Glomerular visceral epithelial cell (primary cell): ENCODE measurements at regions not wholly inside any gene's neighbourhood (a gene's known extent, or its start where the extent isn't known, plus 50 kb on each side); places are given as distances from the start of the nearest gene placed in this dataset.
A peak's percentile ranks its signal among the peaks of the same experiment; 100 is the strongest.
"Not testable (repeated sequence)": the region's sequence is repeated elsewhere in the genome, so short reads cannot be mapped to it uniquely, and the experiment has no call there.

Experiments
- DNase-seq: peaks from one replicate; pipeline ENCODE4 v3.0.0-alpha.2; 2016; ENCODE audit errors: extremely low spot score

DNA sequence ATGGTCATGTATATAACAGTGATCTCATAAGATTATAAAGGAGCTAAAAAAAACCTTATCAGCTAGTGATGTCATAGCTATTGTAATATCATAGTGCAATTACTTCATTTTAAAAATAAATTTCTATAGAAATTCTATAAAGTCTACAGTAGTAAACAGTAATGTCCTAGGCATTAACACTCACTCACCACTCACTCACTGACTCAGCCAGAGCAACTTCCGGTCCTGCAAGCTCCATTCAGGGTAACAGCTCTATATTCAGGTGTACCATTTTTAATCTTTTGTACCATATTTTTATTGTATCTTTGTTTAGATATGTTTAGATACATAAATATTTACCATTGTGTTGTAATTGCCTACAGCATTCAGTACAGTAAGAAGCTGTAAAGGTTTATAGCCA, 524.4 kb upstream of the CDH5 start:
- DNase-seq, result no peak

DNA sequence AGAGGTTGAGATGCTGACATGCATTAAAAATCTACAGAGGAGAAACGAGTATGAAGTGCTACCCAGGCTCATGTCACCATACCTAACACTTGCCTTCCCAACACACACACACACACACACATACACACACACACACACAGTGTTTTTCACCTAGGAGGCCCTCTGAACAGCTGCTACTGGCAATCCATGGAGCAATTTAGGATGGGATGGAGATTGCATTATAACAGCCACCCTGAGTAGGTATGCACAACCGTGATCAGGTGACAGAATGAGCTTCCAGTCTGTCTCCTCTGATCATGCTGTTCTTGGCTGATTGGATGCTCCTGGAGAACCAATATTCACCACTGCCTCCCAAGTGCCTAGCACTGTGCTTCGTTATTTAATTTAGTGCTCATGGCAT, 528.5 kb upstream of the CDH5 start:
- DNase-seq, result no peak

DNA sequence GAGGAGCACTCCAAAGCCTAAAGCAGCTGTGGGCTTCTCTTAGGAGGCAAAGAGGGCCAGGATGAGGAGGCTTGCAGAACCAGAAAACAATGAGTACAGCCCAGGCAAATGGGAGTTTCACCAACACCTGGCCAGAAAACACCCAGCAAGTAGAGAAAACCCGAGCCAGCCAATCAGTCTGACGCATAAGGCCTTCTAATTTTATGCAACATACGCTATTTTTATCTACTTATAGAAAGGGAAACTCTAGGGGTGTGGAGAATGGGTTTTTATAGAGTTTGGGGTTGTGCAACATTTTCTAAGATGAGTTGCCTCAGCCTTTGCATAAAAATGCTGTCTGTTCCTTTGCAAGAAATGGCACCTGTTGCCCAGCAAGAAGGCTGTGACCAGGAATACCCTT, 529.0 kb upstream of the CDH5 start:
- no peak for DNase-seq

DNA sequence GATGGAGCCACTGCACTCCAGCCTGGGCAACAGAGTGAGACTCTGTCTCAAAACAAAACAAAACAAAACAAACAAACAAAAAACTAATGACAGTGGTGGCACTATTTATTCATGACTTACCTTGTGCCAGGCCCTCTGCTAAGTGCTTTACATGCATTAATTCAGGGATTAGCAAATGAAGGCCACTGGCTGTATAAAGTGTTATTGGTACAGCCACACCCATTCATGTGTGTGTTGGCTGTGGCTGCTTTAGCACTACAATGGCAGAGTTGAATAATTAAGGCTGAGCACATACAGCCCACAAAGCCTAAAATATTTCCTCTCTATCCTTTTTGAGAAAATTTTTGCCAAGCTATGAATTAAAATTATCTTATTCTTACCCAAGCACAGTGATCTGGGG, 531.8 kb upstream of the CDH5 start:
- no peak for DNase-seq

DNA sequence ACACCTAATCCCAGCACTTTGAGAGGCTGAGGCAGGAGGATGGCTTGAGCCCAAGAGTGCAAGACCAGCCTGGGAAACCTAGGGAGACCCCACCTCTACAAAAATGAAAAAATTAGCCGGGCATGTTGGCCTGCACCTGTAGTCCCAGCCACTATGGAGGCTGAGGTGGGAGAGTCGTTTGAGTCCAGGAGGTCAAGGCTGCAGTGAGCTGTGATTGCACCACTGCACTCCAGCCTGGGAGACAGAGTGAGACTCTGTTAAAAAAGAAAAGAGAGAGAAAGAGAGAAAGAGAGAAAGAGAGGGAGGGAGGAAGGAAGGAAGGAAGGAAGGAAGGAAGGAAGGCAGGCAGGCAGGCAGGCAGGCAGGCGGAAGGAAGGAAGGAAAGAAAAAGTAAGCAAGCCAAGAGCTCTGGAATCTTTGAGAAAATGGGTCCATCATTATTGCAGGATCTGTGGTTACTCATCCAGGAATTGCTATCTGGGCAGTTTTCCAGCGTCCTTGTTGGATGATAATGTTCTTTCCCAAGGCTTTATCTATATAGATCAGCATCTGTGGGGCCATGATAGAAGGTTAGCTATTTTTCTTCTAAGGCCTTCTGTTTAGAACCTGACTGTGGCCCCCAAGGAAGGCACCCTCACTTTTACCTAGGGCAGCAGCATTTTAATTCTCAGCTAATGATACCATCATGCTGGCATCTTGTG, 533.2 kb upstream of the CDH5 start:
- peak; percentile 0 for DNase-seq

DNA sequence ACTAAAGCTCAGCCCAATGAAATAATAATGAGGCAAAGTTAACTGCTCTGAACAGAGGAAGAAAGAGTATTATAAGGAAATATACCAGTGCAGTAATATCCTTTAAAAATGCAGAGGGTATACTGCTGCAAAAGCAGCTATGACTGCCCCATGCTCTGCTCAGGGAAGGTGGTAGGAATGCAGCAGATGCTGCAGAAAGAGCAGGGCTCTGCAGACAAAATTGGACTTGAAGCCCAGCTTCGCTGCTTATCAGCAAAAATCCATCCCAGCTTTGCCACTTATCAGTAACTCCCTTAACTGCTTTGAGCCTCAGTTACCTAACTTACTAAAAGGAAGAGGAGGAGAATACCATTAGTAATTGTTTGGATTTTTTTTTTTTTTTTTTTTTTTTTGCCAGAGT, 533.8 kb upstream of the CDH5 start:
- no peak for DNase-seq

DNA sequence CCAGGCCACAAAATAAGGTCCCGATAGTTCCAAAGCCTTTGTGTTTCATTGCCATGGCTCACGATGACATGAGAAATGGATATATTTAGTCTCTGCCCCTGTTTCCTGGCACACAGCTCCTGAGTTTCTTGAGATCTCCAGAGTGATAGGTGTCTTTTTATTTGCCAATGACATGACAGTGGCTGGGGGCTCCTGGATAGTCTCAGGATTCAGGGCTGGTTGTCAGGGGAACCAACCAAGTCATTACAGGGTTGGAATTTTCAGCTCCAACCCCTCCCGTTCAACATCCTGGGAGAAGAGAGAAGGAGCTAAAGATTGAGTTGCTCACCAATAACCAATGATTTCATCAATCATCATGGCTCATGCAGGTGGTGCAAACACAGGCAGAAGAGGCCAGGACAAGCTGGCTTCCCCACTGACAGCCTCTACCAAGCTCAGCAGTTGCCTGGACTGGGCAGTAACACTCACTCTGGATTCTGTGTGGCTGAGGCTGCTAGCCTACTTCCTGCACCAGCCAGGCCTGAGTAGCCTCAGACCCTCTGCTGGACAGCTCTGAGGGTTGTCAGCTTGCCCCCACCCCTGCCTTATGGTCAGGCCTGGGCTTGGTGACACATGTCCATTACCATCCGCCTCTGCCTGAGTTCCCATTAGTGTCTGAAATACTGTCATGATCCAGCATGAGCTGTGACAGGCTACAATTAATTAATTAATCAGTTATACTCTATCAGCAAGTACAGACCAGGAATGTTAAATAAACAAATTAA, 534.4 kb upstream of the CDH5 start:
- no peak for DNase-seq

DNA sequence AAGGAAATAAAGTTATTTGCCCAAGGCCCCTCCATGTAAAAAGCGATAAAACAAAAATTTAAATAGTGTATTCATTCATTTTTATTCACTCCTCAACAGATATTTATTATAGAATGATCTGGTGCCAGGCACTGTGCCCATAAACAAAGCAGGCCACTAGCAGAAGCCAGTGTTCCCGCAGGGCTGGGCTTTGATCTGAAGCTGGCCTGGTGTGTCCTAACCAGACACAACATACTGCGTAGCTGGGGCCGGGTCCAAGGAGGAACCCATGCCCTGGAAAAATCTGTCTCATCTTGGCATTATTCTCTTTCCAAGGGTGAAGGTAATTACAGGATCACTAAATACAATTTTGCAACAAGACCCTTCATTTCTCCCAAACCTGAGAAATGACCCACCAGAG, 537.4 kb upstream of the CDH5 start:
- DNase-seq, result no peak

DNA sequence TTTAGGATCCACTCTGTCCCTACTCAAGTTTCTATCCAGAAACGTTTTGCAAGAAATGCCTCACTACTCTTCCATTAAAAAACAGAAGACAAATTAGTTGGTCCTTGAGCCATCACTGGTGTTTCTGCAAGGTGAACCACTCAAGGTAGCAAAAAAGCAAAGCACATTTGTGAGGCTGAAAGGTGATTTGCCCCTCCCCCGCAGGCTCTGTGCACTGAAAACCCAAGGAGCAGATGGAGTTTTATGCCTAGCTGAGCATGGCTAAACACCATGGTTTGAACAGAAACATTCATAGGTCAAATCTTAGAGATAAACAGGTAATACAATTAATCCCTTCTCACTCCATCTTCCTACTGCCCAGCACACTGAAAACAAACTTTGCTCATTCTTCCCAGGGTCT, 538.2 kb upstream of the CDH5 start:
- no peak for DNase-seq

DNA sequence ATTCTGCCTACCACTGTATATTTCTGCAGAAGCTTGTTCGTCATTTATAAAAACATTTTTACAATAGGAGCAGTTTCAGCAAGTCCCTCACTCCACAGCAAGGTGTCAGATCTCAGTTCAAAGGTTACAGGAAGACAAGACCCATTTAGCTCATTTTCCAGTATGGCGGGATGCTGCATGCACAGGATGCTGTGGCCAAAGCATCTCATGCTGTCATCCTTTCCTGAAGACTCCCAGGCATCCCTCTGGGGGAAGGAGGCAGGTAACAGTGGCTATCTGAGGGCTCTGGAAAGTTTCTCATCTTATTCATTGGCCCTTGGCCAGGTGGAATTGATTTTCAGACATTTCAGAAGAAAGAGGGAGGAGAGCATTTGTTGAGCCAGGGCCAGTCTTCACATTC, 539.3 kb upstream of the CDH5 start:
- no peak for DNase-seq

DNA sequence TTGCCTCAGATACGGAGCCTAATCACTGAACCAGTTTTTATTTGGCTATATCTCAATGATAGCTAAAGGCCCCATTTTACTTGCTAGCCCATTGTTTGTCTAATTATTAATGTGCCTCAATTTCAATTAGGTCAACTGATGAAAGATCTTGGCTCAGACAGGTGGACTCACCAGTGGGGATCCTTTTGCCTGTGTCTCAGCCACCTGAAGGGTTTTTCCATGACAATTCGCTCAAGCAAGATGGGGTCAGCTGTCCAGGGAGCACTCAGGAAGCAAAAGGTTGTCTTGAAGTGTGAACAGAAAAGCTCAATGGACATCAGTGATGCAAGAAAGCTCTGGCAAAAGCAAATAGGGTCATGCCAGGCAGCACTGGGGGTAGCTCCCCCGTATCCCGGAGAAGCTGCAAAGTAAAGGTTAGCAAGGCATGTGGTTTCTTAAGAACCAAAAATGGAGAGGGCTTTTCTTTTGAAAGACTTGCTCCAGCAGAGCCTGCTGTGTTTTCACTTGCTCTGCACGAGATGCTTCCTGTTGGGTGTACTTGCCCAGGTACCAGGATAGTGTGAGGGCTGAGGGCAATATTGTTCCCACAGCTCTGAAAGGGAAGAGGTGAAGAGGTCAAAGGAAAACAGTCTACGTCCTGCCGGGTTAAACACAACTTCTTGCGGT, 541.2 kb upstream of the CDH5 start:
- no peak for DNase-seq

DNA sequence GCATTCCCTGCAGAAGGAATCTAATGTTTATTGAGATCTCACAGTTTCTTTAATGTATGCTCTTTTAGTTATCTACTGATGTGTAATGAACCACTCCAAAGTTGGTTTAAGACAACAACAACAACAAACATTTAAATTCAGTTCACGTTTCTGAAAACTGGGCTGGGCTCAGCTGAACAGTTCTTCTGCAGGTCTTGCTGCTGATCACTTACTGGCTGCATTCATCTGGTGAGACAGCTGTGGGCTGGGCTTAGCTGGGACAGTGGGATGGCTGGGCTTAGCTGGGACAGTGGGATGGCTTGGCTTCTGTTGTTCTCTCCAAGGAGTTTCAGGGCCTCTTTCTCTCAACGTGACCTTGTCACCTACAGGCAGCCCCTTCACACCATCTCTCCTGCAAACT, 544.3 kb upstream of the CDH5 start:
- no peak for DNase-seq

DNA sequence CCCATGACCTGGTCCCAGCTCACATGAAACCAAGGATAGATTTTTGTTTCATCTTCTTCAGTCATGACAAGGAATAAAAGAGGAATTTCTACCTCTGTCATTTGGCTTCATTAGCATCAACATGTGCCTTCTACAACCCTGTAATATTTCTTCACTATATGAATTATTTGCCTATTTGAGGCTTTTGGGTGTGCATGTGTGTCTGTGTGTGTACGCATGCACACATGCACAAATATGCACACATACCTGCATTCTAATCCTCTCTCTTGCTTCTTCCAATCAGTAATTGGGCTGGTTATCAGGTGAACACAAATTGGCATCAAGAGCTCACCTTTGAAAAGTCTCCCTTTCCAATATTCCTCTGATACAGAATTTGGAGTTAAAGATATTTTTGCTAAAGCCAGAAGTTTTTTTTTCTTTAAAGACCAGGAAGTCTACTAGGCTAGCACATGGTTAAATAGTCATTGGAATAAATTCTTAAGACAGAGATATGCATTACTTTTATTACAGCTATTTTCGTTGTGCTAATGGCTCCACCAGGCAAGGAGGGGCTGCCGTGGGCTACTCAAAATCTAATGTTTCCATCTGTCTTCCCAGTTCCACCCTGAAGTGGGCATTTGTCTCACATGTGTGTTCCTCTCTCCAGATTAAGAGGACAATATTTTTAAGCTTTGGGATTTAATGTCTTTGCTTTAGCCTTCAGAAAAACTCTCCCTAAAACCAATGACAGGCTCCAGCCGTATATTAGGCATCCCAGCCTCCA, 547.2 kb upstream of the CDH5 start:
- DNase-seq, result no peak

DNA sequence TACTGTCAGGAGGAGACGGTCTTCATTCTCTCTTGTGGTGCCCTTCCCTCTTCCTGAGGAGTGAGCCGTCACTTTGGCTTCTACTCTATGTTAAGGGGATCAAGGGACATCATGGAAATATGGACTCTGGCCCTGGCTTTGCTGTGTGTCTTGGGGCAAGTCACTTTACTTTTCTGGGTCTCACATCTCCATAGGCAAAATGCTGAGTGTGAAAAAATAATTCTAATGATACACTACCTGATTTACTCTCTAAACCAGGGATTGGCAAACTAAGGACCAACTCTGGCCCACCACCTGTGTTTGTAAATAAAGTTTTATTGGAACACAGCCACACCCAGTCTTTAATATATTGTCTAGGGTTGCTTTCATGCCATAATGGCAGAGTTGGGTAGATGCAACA, 548.7 kb upstream of the CDH5 start:
- no peak for DNase-seq

DNA sequence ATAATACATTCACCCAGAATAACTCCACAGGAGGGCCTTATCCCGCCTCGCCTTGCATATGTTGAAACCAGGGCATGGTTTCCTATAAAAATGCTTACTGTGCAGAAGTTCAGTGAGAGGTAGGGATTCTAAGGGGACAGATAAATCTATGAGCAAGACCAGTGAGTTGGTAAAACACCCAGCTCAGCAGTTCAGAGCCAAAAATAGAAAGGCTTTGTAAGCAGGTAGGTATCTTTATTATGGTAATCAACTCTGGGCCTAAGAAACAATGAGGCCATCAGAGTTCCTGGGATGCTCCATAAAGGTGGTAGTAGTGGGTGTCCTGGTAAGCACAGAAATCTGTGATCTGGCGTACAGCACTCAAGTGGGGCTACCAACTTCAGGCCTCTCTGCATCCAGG, 549.4 kb upstream of the CDH5 start:
- DNase-seq, result no peak

DNA sequence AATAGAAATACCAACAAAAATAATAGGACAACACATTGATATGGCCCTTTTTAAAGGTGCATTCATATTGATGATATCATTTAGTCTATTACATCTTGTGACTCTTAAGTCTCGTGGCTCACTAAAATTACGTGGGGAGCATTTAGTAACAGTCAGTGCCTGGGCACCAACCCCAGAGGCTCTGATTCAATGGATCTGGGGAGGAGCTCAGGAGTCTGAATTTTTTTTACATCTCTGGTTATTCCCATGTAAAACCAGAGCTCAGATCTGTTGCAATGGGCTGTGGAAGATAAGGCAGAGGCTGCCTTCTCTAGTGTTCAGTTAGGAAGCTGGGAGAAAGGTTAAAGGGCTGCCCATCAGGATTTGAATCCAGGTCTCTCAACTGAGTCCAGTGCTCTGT, 549.9 kb upstream of the CDH5 start:
- no peak for DNase-seq

DNA sequence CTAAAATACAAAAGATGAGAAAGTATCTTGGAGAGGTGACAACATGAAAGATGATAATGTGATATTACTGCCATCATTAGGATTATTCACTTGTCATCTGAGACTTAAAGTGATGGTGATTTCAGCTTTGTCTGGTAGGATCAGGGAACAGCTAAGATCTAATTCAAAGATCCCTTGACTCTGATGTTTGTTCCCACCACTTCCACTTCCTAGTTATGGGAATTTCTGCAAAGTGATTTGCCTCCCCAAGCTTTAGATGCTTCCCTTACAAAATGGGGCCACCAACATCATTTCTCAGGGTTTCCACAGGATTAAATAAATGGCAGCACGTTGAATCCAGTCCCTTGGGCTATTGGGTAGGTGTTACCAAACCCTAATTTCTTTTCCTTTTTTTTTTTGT, 550.8 kb upstream of the CDH5 start:
- DNase-seq, result no peak

DNA sequence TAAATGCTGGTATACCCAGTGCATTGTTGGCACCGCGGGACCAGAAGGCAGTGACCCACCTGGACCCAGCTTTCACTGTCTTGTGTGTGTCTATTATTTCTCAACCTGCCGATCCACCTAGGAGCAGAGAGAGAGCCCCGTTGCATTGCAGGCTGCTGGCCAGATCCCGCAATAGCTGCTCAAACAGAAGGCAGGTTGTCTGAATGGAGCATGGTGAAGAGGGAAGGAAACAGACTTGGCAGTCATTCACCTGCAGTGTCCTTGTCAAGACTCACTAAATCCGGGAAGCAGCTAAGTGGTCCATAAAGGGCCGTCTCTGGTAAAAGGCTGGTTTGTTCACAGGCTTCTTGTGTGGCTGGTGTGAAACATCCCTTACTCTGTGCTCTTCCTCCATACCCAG, 552.6 kb upstream of the CDH5 start:
- not testable (repeated sequence) for DNase-seq

DNA sequence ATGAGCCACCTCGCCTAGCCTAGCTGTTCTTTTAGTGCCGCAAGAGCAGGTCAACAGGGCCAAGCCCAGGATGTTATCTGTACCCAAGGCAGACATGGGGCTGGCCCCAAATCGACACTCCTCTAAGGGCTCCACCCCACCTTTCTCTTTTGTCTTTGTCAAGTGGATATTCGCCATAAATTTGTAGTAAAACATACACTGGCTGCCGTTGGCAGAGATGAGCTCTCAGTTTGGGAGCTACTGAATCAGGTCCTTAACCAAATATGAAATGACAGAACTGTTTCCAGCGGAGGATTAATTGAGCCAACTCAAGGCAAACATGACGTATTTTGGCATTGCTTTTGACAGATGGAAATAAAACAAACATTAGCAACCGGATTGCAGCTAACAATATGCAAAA, 556.9 kb upstream of the CDH5 start:
- DNase-seq, result no peak

DNA sequence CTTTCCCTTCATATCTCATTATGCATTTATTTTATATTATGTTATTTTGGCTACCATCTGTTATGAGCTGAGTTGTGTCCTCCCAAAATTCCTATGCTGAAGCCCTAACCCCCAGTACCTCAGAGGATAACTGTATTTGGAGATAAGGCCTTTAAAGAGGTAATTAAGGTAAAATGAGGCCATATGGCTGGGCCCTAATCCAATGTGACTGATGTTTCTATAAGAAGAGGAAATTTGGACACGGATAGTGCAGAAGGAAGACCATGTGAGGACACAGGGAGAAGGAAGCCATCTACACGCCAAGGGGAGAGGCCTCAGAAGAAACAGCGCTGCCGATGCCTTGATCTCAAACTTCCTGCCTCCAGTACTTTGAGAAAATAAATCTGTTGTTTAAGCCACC, 557.7 kb upstream of the CDH5 start:
- no peak for DNase-seq

DNA sequence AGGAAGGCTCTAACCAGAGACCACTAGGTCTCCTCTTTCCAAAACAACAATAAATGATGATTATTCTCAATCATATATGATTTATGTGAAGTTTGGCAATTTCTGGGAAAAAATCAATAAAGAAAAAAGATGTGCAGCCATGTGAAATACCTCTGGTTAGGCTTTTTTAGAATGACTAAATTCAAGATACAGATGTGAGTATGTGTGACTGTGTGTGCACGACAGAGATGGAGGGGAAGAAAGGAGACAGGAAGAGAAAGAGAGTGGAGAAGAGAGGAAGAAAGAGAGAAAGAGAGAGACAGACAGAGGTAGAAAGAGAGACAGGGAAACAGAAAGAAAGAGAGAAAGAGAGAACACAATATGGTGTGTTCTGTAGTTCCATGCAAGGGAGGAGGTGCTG, 558.6 kb upstream of the CDH5 start:
- DNase-seq, result no peak

DNA sequence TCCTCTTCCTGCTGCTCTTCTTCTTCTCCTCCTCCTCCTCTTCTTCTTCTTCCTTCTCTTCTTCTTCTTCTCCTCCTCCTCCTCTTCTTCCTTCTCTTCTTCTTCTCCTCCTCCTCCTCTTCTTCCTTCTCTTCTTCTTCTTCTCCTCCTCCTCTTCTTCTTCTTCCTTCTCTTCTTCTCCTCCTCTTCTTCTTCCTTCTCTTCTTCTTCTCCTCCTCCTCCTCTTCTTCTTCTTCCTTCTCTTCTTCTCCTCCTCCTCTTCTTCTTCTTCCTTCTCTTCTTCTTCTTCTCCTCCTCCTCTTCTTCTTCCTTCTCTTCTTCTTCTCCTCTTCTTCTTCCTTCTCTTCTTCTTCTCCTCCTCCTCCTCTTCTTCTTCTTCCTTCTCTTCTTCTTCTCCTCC, 560.8 kb upstream of the CDH5 start:
- DNase-seq, result not testable (repeated sequence)
